ENCODE measurements at regions not wholly inside any gene's neighbourhood (a gene's known extent, or its start where the extent isn't known, plus 50 kb on each side); places are given as distances from the start of the nearest gene placed in this dataset.
A peak's percentile ranks its signal among the peaks of the same experiment; 100 is the strongest.

- TF ChIP-seq STAT6 (CRISPR knock-in tag; conservative IDR thresholded peaks at IDR 0.05; ENCODE audit: low read depth) (no peak), SMAD3 (CRISPR knock-in tag; IDR thresholded peaks at IDR 0.05; ENCODE audit: borderline replicate concordance) (no peak), ATF1 (CRISPR knock-in tag; IDR thresholded peaks at IDR 0.05) (no peak), ARID4B (CRISPR knock-in tag; IDR thresholded peaks at IDR 0.05; ENCODE audit: borderline replicate concordance) (no peak), E2F4 (CRISPR knock-in tag; IDR thresholded peaks at IDR 0.05; ENCODE audit: borderline replicate concordance, low read depth) (no peak), TEAD4 (CRISPR knock-in tag; IDR thresholded peaks at IDR 0.05) (no peak), ZNF281 (CRISPR knock-in tag; IDR thresholded peaks at IDR 0.05) (no peak), NFYB (CRISPR knock-in tag; conservative IDR thresholded peaks at IDR 0.05; ENCODE audit: low read depth) (no peak), CREB1 (CRISPR knock-in tag; IDR thresholded peaks at IDR 0.05) (no peak), ZMAT4 (CRISPR knock-in tag; IDR thresholded peaks at IDR 0.05) (no peak), ZNF121 (CRISPR knock-in tag; IDR thresholded peaks at IDR 0.05) (no peak), SOX15 (CRISPR knock-in tag; IDR thresholded peaks at IDR 0.05) (no peak)
These were observed 605.4 kb upstream of the CLINT1 start (continued) for GRCh38 chr5:158464383-158464782.

- no peak overlapping the region for H3K27ac Mint-ChIP-seq
- TF ChIP-seq AFF4 (CRISPR knock-in tag; IDR thresholded peaks at IDR 0.05; ENCODE audit: borderline replicate concordance), result no peak
- TF ChIP-seq ATF2 (CRISPR knock-in tag; IDR thresholded peaks at IDR 0.05; ENCODE audit: borderline replicate concordance, low read depth), result no peak
- TF ChIP-seq GABPB1 (CRISPR knock-in tag; IDR thresholded peaks at IDR 0.05), result peak; percentile 81
- H3K36me3 Mint-ChIP-seq, result no peaks in the 10 kb centered on the region
- POLR2A ChIA-PET, result no interaction called here
- no peak for ATAC-seq
- no peaks in the 10 kb centered on the region; the same call in 1 of the 2 replicates for H3K9me3 Mint-ChIP-seq
- no peaks in the 10 kb centered on the region for H3K4me1 Mint-ChIP-seq
- H3K4me3 Mint-ChIP-seq, result no peak overlapping the region
- DNase-seq (ENCODE audit: low spot score), result no peak
- no peaks in the 10 kb centered on the region; the same call in 1 of the 2 replicates for H3K27me3 Mint-ChIP-seq (ENCODE audit: low read depth)
- CTCF ChIA-PET, result no interaction called here
These were observed 605.0 kb upstream of the CLINT1 start for GRCh38 chr5:158463938-158464337.

Measured in WTC11 (cell line).